IMR-90 (cell line): ENCODE measurements at regions not wholly inside any gene's neighbourhood (a gene's known extent, or its start where the extent isn't known, plus 50 kb on each side); places are given as distances from the start of the nearest gene placed in this dataset.

ENCODE experiments used
- ATAC-seq: fragments of 200-7000 bp; cut with Tn5 transposase; 2 replicates; pipeline ENCODE4 v1.9.1; 2020; ENCODE audit warnings: low read depth, mild to moderate bottlenecking, moderate library complexity
- BruUV-seq: library from RNA; stranded (reverse); fragments of 400-500 nt; replicated peaks from 2 replicates; lab custom pipeline; 2021; lab: Mats Ljungman, UMichigan
- CTCF ChIA-PET: fragments of 300-600 bp; formaldehyde crosslinking; extraction: SDS; loops from one replicate; lab custom pipeline; 2021; ENCODE audit warnings: antibody characterized with exemption; lab: Yijun Ruan, JAX
- POLR2A ChIA-PET: fragments of 300-600 bp; sonication (Branson Sonifier 250); formaldehyde crosslinking; loops from one replicate; lab custom pipeline; 2022; ENCODE audit warnings: antibody characterized with exemption; ENCODE audit not compliant: unreplicated experiment; lab: Charles Lee
- DNase-seq: peaks from one replicate; pipeline ENCODE4 v3.0.0; 2013
- H2AFZ ChIP-seq: replicated peaks from 2 replicates; pipeline ENCODE3; 2013; ENCODE audit warnings: low read length, mild to moderate bottlenecking; ENCODE audit not compliant: poor library complexity
- H2AK5ac ChIP-seq: 2 replicates; pipeline ENCODE4 v1.6.1; 2013; ENCODE audit warnings: low read depth, low read length, inconsistent platforms
- H2AK9ac ChIP-seq: replicated peaks from 2 replicates; pipeline ENCODE3; 2013; ENCODE audit warnings: mild to moderate bottlenecking, low read depth, low read length, moderate library complexity; ENCODE audit not compliant: poor library complexity
- H2BK120ac ChIP-seq: 2 replicates; pipeline ENCODE4 v1.6.1; 2013; ENCODE audit warnings: low read depth, low read length, inconsistent platforms
- H2BK15ac ChIP-seq: 3 replicates; pipeline ENCODE4 v1.6.1; 2013; ENCODE audit warnings: low read depth, low read length, inconsistent platforms
- H2BK20ac ChIP-seq: 2 replicates; pipeline ENCODE4 v1.6.1; 2013; ENCODE audit warnings: low read depth, mild to moderate bottlenecking, inconsistent platforms, low read length, moderate library complexity
- H2BK5ac ChIP-seq: 2 replicates; pipeline ENCODE4 v1.6.1; 2013; ENCODE audit warnings: mild to moderate bottlenecking, low read depth, low read length, inconsistent platforms; ENCODE audit not compliant: poor library complexity, severe bottlenecking
- H3K14ac ChIP-seq: replicated peaks from 2 replicates; pipeline ENCODE4 v1.6.1; 2013; ENCODE audit warnings: low read depth, low read length, inconsistent platforms
- H3K18ac ChIP-seq: 2 replicates; pipeline ENCODE4 v1.6.1; 2013; ENCODE audit warnings: low read depth, low read length, control low read depth
- H3K23ac ChIP-seq: 2 replicates; pipeline ENCODE4 v1.6.1; 2013; ENCODE audit warnings: low read depth, low read length, inconsistent platforms
- H3K27ac ChIP-seq: 2 replicates; pipeline ENCODE4 v1.5.1; 2013; ENCODE audit warnings: mild to moderate bottlenecking, control low read depth, low read length; ENCODE audit not compliant: insufficient read depth
- H3K27me3 ChIP-seq: 2 replicates; pipeline ENCODE4 v1.6.1; 2013; ENCODE audit warnings: low read length; ENCODE audit not compliant: control insufficient read depth, insufficient read depth
- H3K36me3 ChIP-seq: 2 replicates; pipeline ENCODE4 v1.6.1; 2013; ENCODE audit warnings: low read length, mixed read lengths; ENCODE audit not compliant: control insufficient read depth, insufficient read depth
- H3K4ac ChIP-seq: 2 replicates; pipeline ENCODE4 v1.6.1; 2013; ENCODE audit warnings: low read depth, low read length, inconsistent platforms
- H3K4me1 ChIP-seq: 2 replicates; pipeline ENCODE4 v1.6.1; 2013; ENCODE audit warnings: low read length, mixed read lengths; ENCODE audit not compliant: control insufficient read depth, insufficient read depth
- H3K4me2 ChIP-seq: 2 replicates; pipeline ENCODE4 v1.6.1; 2013; ENCODE audit warnings: low read depth, mild to moderate bottlenecking, control low read depth, low read length, moderate library complexity
- H3K4me3 ChIP-seq: 2 replicates; pipeline ENCODE4 v1.5.1; 2013; ENCODE audit warnings: low read depth, mild to moderate bottlenecking, control low read depth, low read length, moderate library complexity; ENCODE audit not compliant: insufficient read depth
- H3K56ac ChIP-seq: 2 replicates; pipeline ENCODE4 v1.6.1; 2013; ENCODE audit warnings: low read length, inconsistent platforms; ENCODE audit not compliant: insufficient read depth; ENCODE audit errors: extremely low read depth
- H3K79me1 ChIP-seq, 2 experiments: 2 replicates each; pipeline ENCODE4 v1.6.1; 2013; ENCODE audit warnings: low read length in 2 of 2, inconsistent platforms in 1 of 2, low read depth in 1 of 2
- H3K9ac ChIP-seq: 2 replicates; pipeline ENCODE4 v1.6.1; 2013; ENCODE audit warnings: low read depth, low read length, control low read depth
- H3K9me1 ChIP-seq: 2 replicates; pipeline ENCODE4 v1.6.1; 2013; ENCODE audit warnings: low read length, inconsistent platforms; ENCODE audit not compliant: insufficient read depth
- H3K9me3 ChIP-seq: 2 replicates; pipeline ENCODE4 v1.6.1; 2013; ENCODE audit warnings: low read length; ENCODE audit not compliant: control insufficient read depth, insufficient read depth
- H4K20me1 ChIP-seq: 2 replicates; pipeline ENCODE4 v1.6.1; 2013; ENCODE audit warnings: low read length, inconsistent platforms; ENCODE audit not compliant: insufficient read depth
- H4K5ac ChIP-seq: 2 replicates; pipeline ENCODE4 v1.6.1; 2013; ENCODE audit warnings: mild to moderate bottlenecking, low read depth, low read length, control low read depth
- H4K8ac ChIP-seq, 2 experiments: 2 replicates each; pipeline ENCODE4 v1.6.1; 2013; ENCODE audit warnings: low read depth in 2 of 2, low read length in 2 of 2, control low read depth in 1 of 2, inconsistent platforms in 1 of 2
- H4K91ac ChIP-seq: 2 replicates; pipeline ENCODE4 v1.6.1; 2013; ENCODE audit warnings: low read depth, low read length, inconsistent platforms; ENCODE audit not compliant: insufficient read depth
- NFE2L2 ChIP-seq: fragments of 150-350 bp; IDR thresholded peaks from 2 replicates; pipeline ENCODE4 v1.6.1; 2016; ENCODE audit warnings: low read depth, mild to moderate bottlenecking, low read length
- RCOR1 ChIP-seq: IDR thresholded peaks from 2 replicates; pipeline ENCODE4 v1.6.1; 2012; ENCODE audit warnings: mild to moderate bottlenecking, low read length, improper control_type of control experiment; ENCODE audit not compliant: insufficient replicate concordance
- WGBS, 2 experiments: methylation state at CpG; one replicate each; pipeline versions ENCODE4 v1.1.5 to v1.1.7; 2013; ENCODE audit warnings: missing lambda C conversion rate in 2 of 2; ENCODE audit not compliant: insufficient read length in 1 of 2; ENCODE audit errors: extremely low coverage in 2 of 2; 5-methylcytosine and 5-hydroxymethylcytosine counted together
- dilution Hi-C: fragments of 300-500 bp; cut with HindIII; formaldehyde crosslinking; loops from one replicate; pipeline ENCODE4 v1.14.3; 2018; ENCODE audit warnings: low sequenced_read_pairs; ENCODE audit not compliant: unreplicated experiment
- in situ Hi-C: fragments of 300-500 bp; cut with MboI; formaldehyde crosslinking; loops from 3 replicates; pipeline ENCODE4 v1.14.3; 2019; ENCODE audit warnings: low sequenced_read_pairs, inconsistent platforms, mixed read lengths
- intact Hi-C: fragments of 100-400 bp; cut with micrococcal nuclease; formaldehyde crosslinking; loops from 2 replicates; pipeline ENCODE4 v1.10.0; 2022

DNA sequence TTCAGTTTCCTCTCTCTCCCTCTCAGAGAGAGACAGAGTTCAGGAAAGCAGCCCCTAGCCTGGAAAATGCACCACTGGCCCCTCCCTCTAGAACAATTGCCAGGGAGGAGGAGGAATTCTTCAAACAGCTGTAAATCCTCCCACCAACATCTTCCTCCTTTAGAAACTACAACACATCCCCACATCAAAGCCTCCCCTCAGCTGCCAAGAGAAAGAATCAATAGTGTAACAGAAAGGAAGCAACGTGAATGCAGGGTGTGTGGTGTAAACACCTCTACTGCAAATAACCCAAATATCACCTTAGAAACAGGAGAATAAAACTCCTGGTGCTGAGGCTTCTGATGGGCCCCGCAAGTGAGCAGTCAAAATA is 249.9 kb upstream of the GATB start:
- Histone ChIP-seq H4K91ac (no peak overlapping the region), H3K9me1 (no peaks in the 10 kb centered on the region), H2AK9ac (no peak overlapping the region), H3K36me3 (no peaks in the 10 kb centered on the region), H3K79me1 (no peaks in the 10 kb centered on the region), H3K4me2 (no peak overlapping the region), H3K4me3 (no peak overlapping the region), H3K23ac (no peak overlapping the region), H2AK5ac (no peak overlapping the region), H4K8ac (no peak overlapping the region), H2AFZ (no peak overlapping the region), H3K56ac (no peak overlapping the region), H2BK20ac (no peak overlapping the region), H3K4ac (no peak overlapping the region), H2BK15ac (no peak overlapping the region), H3K27me3 (peaks cover 35% of the 10 kb centered on the region), H3K14ac (no peak overlapping the region), H3K18ac (no peak overlapping the region), H3K9ac (no peak overlapping the region), H2BK120ac (no peak overlapping the region), H2BK5ac (no peak overlapping the region), H4K20me1 (no peaks in the 10 kb centered on the region), H3K27ac (no peak overlapping the region), H3K4me1 (no peaks in the 10 kb centered on the region), H4K5ac (no peak overlapping the region), H3K9me3 (peaks cover 8% of the 10 kb centered on the region)
- intact Hi-C loops (no loop called here), in situ Hi-C loops (no loop called here), dilution Hi-C loops (no loop called here)
- ATAC-seq, result no peak
- no CpG with 5 or more reads among the region's 2 CpGs for WGBS, 2 experiments
- DNase-seq, result no peak
- BruUV-seq, result no TSS peak
- ChIA-PET POLR2A (no interaction called here), CTCF (no interaction called here)
- no peak for TF ChIP-seq NFE2L2
- TF ChIP-seq RCOR1, result no peak
